IPS DF 4.7 (cell line): ENCODE measurements at regions not wholly inside any gene's neighbourhood (a gene's known extent, or its start where the extent isn't known, plus 50 kb on each side); places are given as distances from the start of the nearest gene placed in this dataset.
"Not testable (repeated sequence)": the region's sequence is repeated elsewhere in the genome, so short reads cannot be mapped to it uniquely, and the experiment has no call there.

Source experiments
- DNase-seq: peaks from one replicate; pipeline ENCODE4 v3.0.0-alpha.2; 2013; ENCODE audit warnings: low spot score; ENCODE audit errors: extremely low read depth

DNA sequence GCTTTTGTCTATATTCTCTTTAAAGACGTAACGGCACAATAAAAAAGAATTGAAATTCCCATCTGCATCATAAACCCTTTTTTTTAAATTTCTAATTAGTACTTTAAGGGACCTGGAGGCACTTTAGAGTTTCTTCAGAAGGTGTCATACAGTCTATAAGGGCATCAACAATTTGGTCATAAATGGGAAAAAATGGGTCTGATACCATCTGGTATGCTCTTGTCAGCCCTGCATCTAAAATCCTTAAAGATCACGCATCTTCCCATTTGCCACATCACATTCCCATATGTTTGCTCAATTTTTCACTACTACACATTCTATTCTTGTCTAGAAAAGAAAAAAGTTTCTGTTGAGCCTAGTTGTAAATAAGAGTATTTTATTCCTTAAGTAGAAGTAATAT is 53.8 kb downstream of the COX7C start:
- no peak for DNase-seq

GRCh38 chr5:86674069-86674468 is 56.3 kb downstream of the COX7C start:
- DNase-seq: no peak

DNA sequence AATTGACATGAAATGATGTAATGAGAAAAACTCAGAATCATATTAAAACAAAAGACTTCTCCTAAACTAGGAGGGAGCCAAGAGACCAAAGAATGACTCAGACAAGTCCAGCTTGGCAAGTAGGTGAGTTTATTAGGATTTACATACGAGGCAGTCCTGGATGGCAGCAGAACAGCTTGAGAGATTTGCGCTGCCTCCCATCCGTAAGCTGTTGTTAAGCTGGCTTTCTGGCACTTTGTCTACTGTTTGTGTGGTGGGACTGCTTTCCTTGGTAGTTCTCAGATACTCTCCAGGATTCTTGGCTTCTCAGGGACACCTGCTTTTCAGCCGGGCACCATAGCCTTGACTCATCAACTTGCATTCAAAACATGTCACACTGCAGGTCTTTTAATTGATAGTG is 57.6 kb downstream of the COX7C start:
- DNase-seq: no peak

DNA sequence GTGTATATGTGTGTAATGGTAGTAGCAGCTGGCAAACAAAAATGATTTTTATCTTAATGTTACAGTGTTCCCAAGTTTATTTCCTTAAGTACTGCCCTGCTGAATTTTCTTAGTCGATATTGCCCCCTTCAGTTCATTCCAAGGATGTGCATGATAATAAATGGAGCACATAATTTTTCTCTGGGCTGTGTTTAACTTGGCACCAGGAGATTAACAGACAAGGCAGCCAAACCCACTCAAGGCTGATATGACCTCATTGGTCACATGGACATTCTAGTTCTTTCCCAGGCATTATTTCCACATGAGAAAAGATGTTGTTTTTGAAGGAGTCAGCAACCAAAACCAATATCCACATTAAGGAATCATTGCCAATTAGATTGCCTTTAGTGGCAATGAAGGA is 61.8 kb downstream of the COX7C start:
- no peak for DNase-seq

- DNase-seq: no peak
Measured at GRCh38 chr5:86679949-86680348, 62.2 kb downstream of the COX7C start.

- no peak for DNase-seq
Measured at GRCh38 chr5:86684222-86684621, 66.5 kb downstream of the COX7C start.

DNA sequence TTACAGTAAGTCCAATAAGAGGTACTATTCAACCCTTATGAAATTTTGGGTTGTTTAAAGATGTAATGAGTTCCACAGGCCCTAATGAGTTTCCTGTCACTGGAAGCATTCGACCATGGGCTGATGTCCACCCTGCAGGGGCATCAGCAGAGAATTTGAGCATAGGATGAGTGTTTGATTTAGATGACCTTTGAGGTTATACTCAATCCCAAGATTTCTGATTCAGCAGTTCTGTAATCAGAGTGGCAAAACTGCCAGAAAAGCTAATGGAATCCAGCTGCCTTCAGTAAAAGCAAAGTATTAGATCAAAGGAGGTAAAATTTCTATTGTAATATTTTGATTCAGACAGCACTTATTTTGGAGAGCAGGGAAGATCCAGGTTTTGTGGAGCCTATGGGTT is 68.3 kb downstream of the COX7C start:
- DNase-seq: no peak

DNA sequence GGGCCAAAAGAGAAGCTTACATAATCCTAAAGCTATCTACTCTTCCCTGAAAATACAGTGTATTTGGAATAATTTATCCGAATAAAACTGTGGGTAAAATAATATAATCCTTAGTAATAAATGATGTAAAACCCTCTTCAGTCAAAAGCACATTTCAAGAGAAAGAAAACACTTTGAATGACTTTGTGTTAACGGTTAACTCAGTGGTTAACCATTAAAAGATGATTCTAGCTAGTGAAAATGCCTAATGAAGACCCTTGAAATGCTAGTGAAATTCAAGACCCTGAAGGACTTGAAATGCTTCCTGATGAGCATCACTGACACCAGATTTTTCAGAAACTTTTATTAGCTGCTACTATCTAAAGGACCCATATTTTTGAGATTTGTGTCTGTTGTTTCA is 70.7 kb downstream of the COX7C start:
- no peak for DNase-seq

DNA sequence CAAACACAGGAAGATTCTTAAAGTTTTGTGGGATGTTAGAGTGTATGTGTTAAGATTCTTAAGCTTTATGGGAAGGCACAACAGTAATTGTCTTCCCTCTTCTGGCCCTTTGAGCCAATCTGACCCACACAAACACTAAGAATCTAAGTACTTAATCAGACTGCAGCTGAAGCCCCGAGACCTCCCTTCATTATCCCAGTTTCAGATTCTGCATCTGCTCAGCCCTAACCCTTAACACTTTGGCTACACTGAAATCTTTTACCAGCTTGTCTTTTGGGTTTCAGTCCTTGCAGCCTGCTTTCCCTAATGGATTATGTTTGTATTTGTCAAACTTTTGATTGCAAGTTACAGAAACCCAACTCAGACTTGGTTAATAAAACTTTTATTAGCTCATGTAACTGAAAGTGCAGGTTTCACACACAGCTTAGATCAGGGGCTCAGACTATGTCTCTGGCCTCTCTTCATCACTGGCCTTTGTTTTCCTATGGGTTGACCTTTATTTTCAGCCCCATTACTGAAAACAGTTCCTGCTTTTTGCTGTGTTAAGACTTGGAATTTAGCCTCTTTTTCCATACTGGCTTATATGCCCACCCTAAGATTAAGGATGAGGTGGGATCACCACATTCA is 71.5 kb downstream of the COX7C start:
- DNase-seq: no peak

DNA sequence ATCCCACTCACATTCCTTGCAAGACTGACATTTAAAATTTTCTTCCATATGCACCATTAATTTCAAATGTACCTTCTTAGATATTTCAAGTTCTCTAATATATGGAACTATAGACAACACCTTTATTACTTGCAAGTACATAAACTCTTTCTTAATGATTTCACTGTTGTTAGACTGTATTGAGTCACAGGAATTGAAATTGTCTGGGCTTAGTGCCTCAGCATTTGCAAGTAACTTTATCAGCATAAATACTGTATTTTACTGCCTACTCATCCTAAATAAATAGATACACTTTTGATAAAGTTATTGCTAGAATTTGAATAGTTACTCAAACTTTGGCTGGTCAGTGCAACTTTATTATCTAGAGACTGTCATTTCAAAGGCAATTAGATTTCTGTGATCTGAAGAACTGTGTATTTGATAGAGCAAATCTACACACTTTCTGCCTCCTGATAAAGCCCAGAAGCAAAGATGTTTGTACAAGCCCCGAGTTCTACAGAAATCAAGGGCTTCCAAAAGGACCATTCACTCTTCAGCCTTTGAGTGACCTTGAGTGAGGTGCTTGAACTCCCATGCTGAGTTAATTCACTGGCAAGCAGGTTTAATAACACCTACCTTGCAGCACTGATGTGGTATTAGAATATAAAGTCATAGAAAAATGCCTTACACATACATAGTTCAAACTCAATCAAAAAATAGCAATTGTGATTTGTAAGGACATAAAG is 91.6 kb downstream of the COX7C start:
- DNase-seq: no peak

DNA sequence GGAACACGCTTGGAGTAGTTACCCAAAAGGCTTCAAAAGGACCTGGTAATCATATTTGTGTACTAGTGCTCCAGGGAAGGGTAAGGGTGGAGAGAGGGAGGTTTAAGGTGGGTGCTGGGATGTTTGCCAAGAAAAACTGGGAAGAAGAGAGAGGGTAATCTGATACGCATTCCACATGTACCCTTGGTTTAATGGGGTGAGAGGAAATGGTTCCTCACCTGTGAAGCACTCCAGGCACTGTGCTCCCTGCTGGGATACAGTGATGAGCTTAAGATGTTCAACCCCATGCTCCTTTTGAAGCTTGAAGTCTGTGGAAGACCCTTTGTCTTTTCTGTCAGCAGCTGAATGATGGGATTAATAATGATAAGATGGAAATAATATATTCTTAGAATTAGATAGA is 98.4 kb downstream of the COX7C start:
- no peak for DNase-seq

GRCh38 chr5:86731319-86732117 is 113.8 kb downstream of the COX7C start:
- not testable (repeated sequence) for DNase-seq

DNA sequence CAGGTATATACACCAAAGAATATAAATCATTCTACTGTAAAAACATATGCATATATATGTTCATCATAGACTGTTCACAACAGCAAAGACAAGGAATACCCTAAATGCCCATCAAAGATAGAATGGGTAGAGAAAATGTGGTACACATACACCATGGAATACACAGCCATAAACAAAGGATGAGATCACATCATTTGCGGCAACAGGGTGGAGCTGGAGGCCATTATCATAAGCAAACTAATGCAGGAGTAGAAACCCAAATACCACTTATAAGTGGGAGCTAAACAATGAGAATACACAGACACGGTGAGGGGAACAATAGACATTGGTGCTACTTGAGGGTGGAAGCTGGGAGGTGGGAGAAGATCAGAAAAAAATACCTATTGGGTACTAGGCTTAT is 117.6 kb downstream of the COX7C start:
- no peak for DNase-seq

GRCh38 chr5:86737579-86737978 is 119.8 kb downstream of the COX7C start:
- DNase-seq: no peak

- no peak for DNase-seq
Measured at GRCh38 chr5:86748538-86749105, 130.9 kb downstream of the COX7C start.

GRCh38 chr5:86749841-86750240 is 132.1 kb downstream of the COX7C start:
- DNase-seq: no peak

DNA sequence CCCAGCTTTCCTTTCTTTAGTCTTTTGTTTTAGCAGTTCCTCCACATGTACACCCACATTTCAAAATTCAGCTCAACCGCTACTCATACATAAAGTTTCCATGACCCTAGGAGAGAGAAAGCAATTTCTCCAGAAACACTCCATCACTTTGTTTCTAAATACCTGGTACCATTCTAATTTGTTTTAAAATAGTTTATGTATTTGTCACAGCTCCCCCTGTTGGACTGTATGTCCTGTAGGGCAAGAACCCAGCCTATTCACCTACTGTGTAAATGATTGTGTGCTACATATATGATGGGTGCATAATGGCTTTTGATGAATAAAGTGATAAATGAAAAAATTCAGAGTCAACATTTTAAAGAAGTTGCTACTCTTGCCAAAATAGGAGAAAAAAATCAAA is 139.1 kb downstream of the COX7C start:
- no peak for DNase-seq

- DNase-seq: no peak
Measured at GRCh38 chr5:86757824-86758223, 140.1 kb downstream of the COX7C start.

- DNase-seq: no peak
Measured at GRCh38 chr5:86760661-86761060, 142.9 kb downstream of the COX7C start.

DNA sequence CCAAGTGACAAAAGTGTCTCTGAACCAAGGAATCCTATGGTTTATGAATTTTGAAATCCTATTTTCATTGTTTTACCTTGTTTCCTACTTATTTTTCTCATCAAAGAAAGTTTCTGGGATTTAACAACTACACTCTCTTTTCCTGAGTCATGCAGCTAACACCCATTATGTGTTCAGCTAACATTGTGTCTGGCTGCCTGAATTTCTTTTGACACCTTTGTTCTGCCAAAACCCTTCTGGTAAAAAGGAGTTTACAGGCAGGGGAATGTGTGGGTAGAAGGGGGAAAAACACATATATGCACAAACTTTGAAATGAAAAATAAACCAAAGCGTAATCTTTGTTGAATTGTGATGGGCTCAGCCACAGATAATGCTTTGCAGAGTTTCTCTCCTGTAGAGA is 146.2 kb downstream of the COX7C start:
- no peak for DNase-seq

DNA sequence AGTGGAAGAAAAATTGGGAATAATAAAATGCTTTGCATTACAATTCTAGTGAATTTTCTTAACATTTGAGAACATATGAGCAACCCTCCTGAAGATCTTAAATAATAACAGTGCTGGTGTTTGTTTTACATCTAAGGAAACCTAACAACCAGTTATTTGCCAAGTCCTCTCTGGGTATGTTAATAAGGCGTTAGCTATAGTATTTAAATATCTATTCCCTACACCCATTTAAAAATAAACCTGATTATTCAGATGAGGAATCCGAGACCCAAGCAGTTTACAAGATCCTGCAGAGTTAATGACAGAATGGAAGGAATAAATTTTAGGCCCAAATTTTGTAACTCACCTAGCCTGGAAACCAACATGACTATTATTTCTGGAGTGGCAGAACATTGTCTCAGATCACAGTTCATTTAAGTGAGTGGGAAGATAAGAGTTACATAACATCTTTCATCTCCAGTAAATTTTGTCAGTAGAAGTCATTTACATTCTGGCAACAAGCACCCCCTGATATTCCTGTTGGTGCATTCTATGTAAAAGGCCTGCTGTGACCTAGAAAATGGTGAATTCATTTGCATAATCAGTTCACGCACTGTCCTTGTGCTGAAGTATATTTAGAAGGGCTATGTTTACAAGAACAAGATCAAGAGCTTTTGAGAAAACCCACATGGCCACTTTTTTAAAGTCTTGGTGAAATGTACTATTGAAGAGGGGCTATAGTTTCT is 148.2 kb downstream of the COX7C start:
- no peak for DNase-seq
